ENCODE measurements at regions not wholly inside any gene's neighbourhood (a gene's known extent, or its start where the extent isn't known, plus 50 kb on each side); places are given as distances from the start of the nearest gene placed in this dataset.

- no peak for DNase-seq (ENCODE audit: low read depth in 2 of 3, low spot score in 1 of 3)
Measured at GRCh38 chr5:175054243-175054642, 329.9 kb downstream of the MSX2 start.

GRCh38 chr5:175052351-175052750 is 328.0 kb downstream of the MSX2 start:
- DNase-seq (ENCODE audit: low read depth in 2 of 3, low spot score in 1 of 3), result no peak

GRCh38 chr5:175047048-175047447 is 322.7 kb downstream of the MSX2 start:
- DNase-seq (ENCODE audit: low read depth in 2 of 3, low spot score in 1 of 3), result no peak

- no peak for DNase-seq (ENCODE audit: low read depth in 2 of 3, low spot score in 1 of 3)
Measured at GRCh38 chr5:175045820-175046219, 321.4 kb downstream of the MSX2 start.

GRCh38 chr5:175037820-175038219 is 313.4 kb downstream of the MSX2 start:
- no peak for DNase-seq (ENCODE audit: low read depth in 2 of 3, low spot score in 1 of 3)

- no peak for DNase-seq (ENCODE audit: low read depth in 2 of 3, low spot score in 1 of 3)
Measured at GRCh38 chr5:175035882-175036533, 311.6 kb downstream of the MSX2 start.

GRCh38 chr5:175034924-175035323 is 310.5 kb downstream of the MSX2 start:
- no peak for DNase-seq (ENCODE audit: low read depth in 2 of 3, low spot score in 1 of 3)

GRCh38 chr5:175032741-175033151 is 308.4 kb downstream of the MSX2 start:
- no peak for DNase-seq (ENCODE audit: low read depth in 2 of 3, low spot score in 1 of 3)

GRCh38 chr5:175032013-175032412 is 307.6 kb downstream of the MSX2 start:
- DNase-seq (ENCODE audit: low read depth in 2 of 3, low spot score in 1 of 3), result no peak

- no peak for DNase-seq (ENCODE audit: low read depth in 2 of 3, low spot score in 1 of 3)
Measured at GRCh38 chr5:175027390-175027789, 303.0 kb downstream of the MSX2 start.

- no peak for DNase-seq (ENCODE audit: low read depth in 2 of 3, low spot score in 1 of 3)
Measured at GRCh38 chr5:175025077-175025476, 300.7 kb downstream of the MSX2 start.

GRCh38 chr5:175021841-175022625 is 297.7 kb downstream of the MSX2 start:
- DNase-seq (ENCODE audit: low read depth in 2 of 3, low spot score in 1 of 3), result no peak

- DNase-seq (ENCODE audit: low read depth in 2 of 3, low spot score in 1 of 3), result no peak
Measured at GRCh38 chr5:175021321-175021720, 296.9 kb downstream of the MSX2 start.

- no peak for DNase-seq (ENCODE audit: low read depth in 2 of 3, low spot score in 1 of 3)
Measured at GRCh38 chr5:175015028-175015685, 290.8 kb downstream of the MSX2 start.

- DNase-seq (ENCODE audit: low read depth in 2 of 3, low spot score in 1 of 3), result no peak
Measured at GRCh38 chr5:175013251-175013650, 288.9 kb downstream of the MSX2 start.

GRCh38 chr5:175012267-175012666 is 287.9 kb downstream of the MSX2 start:
- no peak for DNase-seq (ENCODE audit: low read depth in 2 of 3, low spot score in 1 of 3)

- no peak for DNase-seq (ENCODE audit: low read depth in 2 of 3, low spot score in 1 of 3)
Measured at GRCh38 chr5:175003531-175003930, 279.1 kb downstream of the MSX2 start.

GRCh38 chr5:175001876-175002645 is 277.7 kb downstream of the MSX2 start:
- no peak for DNase-seq (ENCODE audit: low read depth in 2 of 3, low spot score in 1 of 3)

- no peak for DNase-seq (ENCODE audit: low read depth in 2 of 3, low spot score in 1 of 3)
Measured at GRCh38 chr5:175001311-175001710, 276.9 kb downstream of the MSX2 start.

GRCh38 chr5:174999581-174999980 is 275.2 kb downstream of the MSX2 start:
- no peak for DNase-seq (ENCODE audit: low read depth in 2 of 3, low spot score in 1 of 3)

GRCh38 chr5:174998131-174998730 is 273.8 kb downstream of the MSX2 start:
- no peak for DNase-seq (ENCODE audit: low read depth in 2 of 3, low spot score in 1 of 3)
